ENCODE measurements at regions not wholly inside any gene's neighbourhood (a gene's known extent, or its start where the extent isn't known, plus 50 kb on each side); places are given as distances from the start of the nearest gene placed in this dataset.

DNA sequence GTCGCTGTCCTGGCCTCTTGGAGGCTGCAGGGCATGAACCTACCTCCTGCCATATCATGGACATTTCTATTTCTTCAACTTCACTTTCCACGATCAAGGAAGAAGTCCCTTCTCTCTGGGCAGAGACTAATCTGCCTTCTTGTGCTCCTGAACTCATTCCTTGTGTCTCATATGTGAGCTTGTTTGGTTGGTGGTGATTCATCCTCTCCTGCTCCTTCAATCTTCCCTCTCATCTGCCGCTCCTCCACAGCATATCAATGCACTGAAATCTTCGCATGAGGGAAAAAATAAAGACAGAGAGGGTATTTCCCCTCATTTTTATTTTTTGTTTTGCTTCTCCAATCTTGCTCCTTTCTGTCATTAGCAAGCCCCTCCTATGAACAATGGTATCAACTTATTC is 571.7 kb upstream of the GOT2 start:
- H3K4me3 ChIP-seq (ENCODE audit: low read depth, low read length) = no peak overlapping the region

DNA sequence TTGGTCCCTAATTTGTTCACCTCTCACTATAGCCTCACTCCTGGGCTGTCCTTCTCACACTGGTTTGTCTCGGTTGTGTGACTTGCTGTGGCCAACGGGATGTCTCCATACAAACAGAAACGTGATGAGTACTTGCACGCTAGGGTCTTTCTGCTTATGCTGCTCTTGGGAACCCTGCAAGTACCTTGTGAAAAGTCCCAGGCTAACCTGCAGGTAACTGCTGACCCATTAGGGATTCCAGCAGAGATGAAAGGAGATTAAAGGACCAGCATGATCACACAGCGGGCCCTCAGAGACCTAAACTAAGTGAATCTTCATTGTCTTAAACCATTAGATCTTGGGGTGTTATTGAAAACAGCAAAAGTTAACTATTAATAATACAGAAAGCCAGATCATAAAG is 562.8 kb upstream of the GOT2 start:
- no peak overlapping the region for H3K4me3 ChIP-seq (ENCODE audit: low read depth, low read length)

DNA sequence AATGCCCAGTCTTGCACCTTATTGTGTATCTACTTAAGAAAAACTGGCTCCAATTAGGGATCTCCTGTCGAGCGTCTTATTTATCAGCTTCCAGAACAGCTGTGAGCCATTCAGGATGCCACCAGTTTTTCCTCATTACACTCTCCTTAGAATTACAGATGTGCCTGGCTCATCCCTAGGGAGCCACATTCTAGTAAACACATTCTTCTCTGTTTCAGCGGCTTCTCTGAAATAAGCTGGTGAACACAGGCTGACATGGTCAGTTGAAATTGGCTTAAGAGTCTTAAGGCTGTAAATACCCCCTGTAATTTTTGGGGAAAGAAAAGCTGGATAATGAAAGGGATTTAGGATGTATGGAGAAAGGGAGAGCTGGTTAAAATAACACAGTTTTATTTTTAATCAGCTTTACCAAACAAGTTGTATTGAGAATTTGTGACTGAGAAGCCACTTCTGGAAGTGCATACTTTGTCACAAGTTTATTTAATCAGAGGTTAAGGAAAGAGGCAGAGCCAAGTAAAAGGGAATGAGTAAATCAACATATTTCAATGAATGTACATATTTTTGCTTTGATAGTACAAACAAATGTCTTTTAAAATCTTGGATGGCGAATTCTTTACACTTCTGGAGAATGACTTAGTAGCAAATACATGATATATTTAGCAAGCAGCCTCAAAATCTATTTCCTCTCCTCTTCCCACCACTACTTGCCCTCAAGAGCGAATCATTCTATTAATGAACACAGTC is 562.0 kb upstream of the GOT2 start:
- H3K4me3 ChIP-seq (ENCODE audit: low read depth, low read length) = no peak overlapping the region

DNA sequence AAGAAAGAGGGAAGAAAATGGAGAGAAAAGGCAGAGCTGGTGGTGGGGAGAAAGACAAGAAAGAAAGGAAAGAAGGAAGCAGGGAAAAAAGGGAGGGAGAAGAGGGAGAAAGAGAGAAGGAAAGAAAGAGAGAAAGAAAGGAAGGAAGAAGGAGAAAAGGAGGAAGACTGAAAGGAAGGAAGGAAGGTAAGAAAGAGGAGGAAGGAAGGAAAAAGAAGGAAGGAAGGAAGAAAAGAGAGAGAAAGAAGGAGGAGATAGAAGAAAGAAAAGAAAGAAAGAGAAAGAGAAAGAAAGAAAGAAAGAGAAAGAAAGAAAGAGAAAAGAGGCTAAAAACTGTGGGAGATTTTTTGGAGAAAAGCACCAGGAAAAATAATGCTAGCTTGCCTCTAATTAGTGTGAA is 561.4 kb upstream of the GOT2 start:
- H3K4me3 ChIP-seq (ENCODE audit: low read depth, low read length) = no peak overlapping the region

DNA sequence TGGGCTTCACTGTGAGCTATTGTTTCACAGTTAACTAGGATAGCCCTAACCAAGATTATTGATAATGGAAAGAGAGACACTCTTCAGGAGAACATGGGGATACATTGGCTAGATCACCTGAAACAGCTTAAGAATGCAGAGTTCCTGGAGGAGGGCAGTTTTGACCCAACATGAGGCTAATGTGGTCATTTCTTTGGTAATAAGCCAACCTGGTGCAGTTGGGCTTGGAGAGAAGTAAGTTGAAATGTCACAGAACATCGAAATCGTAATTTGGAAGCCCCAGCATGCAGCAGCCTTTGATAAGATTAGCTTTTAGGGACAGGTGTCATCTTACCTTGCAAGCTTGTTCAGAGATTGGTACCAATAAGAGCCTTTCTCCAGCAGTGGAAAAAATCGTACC is 556.6 kb upstream of the GOT2 start:
- no peak overlapping the region for H3K4me3 ChIP-seq (ENCODE audit: low read depth, low read length)

DNA sequence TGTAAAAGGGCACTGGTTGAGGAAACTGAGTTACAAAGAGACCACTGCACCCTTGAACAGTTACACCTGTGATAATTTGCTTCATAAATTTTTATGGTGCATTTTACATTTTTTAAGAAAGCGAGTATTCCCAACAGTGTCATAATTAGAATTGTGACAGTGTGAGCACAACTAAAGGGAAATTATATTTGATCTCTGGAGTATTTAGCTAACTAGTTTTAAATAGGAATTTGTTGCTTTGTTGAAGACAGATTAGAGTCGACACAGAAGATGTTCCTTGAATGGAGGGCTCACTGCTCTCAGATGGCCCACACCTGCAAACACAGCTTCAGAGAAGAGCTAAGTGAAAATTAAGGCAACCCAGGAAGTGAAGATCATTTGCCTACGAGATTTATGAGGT is 555.0 kb upstream of the GOT2 start:
- no peak overlapping the region for H3K4me3 ChIP-seq (ENCODE audit: low read depth, low read length)

DNA sequence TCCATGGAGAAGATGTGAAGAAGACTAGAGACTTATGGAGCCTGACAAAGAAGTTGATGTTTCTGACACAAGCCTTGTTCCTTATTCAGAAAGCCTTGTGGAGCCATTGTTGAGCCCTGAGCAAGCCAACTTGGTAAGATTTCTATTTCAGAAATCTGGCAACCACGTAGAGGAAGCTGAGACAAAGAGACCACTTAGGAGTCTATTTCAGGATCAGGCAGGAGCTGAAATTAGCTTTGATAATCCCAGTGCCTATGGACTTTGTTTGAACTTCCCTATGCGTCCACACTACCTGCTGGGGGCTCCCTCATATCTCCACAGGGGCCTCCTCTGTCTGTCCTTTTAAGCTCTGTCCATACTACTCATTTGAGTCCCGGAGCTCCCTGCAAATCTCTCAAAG is 540.0 kb upstream of the GOT2 start:
- H3K4me3 ChIP-seq (ENCODE audit: low read depth, low read length) = no peak overlapping the region

DNA sequence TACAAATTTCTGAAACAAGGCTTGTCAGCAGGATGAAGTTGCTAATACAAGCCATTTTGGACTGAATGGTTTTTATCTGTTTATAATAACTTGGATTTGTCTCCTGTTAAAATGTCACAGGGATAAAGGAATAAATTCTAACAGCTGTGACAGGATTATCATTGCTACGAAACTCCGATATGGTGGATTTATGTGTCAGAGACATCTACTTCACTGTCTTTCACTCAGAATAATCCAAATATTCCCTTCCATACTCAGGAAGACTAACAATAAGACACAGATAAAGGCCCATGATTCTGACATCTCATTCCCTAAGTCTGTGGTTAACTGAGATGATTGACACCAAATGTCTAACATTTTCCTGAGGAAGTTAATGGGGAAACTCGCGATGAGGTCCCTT is 529.8 kb upstream of the GOT2 start:
- no peak overlapping the region for H3K4me3 ChIP-seq (ENCODE audit: low read depth, low read length)

DNA sequence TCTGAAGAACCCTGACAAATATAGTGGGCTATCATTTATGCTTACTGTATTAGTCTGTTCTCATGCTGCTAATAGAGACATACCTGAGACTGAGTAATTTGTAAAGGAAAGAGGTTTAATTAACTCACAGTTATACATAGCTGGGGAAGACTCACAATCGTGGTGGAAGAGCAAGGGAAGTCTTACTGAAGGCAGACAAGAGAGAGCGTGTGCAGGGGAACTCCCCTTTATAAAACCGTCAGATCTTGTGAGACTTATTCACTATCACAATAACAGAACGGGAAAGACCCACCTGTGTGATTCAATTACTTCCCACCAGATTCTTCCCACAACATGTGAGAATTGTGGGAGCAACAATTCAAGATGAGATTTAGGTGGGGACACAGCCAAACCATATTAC is 526.8 kb upstream of the GOT2 start:
- no peak overlapping the region for H3K4me3 ChIP-seq (ENCODE audit: low read depth, low read length)

DNA sequence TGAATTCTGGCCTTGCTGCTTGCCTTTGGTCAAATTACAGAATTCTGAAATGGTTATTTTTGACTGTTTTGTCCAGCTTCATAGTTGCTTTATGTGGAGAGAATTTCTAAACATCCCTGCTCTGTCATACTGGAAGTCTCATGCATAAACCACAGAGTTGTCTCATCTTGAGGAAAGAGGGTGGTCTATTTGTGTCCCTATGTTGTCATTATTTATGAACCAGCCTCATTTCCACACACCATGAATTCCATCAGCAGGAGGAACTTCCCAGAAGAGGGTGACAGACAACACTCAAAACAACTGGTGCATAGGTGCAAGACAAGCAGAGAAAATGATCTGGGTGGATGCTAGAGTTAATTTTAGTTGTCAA is 525.8 kb upstream of the GOT2 start:
- no peak overlapping the region for H3K4me3 ChIP-seq (ENCODE audit: low read depth, low read length)

DNA sequence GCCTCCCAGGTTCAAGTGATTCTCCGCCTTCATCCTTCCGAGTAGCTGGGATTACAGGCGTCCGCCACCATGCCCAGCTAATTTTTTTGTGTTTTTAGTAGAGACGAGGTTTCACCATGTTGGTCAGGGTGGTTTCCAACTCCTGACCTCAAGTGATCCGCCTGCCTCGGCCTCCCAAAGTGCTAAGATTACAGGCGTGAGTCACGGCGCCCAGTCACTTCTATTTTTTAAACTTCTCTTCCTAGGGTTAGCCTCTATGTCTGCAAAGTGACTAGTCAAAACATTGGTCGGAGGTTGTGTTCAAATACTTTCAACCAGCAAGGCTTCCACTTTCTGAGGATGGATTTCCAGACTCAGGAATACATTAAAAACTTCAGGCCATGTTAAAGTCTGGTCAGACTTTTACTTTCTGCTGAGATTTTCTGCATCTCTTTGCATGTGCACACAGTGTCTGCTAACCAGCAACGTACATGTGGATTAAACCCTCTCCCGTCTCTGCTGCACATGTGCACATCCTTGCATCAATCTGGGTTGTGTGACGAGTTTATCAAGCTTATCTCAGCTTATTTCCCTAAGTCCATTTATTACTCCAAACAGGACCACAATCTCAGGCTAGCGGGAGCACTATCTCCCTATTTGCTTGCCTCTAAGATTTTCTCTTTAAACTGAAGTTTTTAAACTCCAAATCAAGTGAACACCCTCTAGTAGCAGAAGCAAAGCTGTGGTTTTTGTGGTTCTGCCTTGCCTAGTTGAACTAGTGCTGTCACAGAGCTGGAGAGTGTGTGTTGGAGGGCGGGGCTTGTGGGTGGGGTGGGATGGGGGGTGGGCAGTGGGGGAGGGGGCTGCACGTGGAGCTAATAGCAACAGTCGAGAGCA is 525.2 kb upstream of the GOT2 start:
- no peak overlapping the region for H3K4me3 ChIP-seq (ENCODE audit: low read depth, low read length)

DNA sequence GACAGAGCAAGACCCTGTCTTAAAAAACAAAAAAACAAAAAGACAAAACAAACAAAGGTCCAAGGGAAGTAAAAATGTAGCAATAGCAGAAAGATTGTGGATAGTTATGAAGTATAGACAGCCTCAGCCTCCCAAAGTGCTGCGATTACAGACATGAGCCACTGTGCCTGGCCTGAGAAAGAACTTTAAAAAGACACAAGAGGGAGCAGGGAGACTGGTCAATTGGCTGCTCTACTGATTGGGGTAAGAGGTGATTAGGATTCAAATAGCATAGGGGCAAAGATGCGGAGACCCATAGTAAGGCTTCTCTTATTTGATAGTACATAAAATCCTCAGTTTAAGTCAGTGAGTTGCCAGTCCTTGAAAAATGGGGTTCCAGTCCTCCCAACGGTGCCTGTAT is 518.2 kb upstream of the GOT2 start:
- no peak overlapping the region for H3K4me3 ChIP-seq (ENCODE audit: low read depth, low read length)

DNA sequence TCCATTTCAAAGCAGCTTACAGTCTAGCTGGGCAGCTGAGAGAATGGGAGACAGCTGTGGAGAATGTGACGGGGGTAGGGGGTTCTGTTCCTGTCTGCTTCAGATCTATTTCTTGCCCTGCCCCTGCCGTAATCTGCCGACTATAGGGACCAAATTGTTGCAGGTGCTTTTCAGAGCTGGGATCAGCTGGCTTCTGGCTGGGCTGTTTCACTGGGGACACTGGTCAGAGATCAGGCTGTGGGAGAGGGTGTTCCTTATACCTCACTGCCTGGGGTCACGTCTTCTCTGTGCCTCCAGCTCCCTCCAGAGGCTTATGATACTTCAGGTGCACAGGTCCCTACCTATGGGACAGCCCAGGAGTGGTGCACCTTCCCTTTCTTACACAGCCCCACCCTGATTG is 514.9 kb upstream of the GOT2 start:
- no peak overlapping the region for H3K4me3 ChIP-seq (ENCODE audit: low read depth, low read length)

DNA sequence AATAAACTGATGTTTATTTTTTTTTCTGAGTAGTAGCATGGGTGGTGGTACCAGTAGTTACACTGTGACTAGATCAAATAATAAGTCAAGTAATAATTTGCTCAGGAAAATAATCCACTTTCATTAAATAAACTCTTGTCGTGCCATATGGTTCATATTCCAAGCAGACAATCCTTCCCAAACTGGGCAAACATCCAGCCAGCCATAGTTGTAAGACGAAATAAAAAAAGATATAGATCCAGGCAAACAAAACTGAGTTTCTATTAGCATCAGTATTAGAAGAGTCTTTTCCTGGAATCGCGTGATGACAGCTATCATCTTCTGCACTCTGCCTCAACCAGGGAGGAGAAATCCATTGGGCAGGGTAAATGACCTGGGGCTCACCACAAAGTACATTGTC is 508.4 kb upstream of the GOT2 start:
- no peak overlapping the region for H3K4me3 ChIP-seq (ENCODE audit: low read depth, low read length)

DNA sequence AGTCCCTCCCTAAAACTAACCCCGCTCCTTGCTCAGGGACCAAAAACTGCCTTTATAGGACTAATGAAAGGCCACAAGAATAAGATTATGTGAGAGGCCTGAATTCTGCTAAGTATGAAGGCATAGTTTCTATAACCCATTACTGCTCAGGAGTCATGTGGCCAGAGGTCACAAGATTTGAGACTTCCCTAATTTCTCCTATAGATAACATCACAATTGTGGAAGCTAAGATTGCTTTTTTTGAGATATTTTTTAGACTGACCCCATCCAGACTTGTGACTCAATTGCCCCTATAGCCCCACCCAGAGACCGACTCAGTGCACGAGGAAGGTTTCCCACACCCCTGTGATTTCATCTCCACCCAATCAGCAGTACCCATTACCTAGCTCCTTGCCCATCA is 504.1 kb upstream of the GOT2 start:
- H3K4me3 ChIP-seq (ENCODE audit: low read depth, low read length) = no peak overlapping the region

DNA sequence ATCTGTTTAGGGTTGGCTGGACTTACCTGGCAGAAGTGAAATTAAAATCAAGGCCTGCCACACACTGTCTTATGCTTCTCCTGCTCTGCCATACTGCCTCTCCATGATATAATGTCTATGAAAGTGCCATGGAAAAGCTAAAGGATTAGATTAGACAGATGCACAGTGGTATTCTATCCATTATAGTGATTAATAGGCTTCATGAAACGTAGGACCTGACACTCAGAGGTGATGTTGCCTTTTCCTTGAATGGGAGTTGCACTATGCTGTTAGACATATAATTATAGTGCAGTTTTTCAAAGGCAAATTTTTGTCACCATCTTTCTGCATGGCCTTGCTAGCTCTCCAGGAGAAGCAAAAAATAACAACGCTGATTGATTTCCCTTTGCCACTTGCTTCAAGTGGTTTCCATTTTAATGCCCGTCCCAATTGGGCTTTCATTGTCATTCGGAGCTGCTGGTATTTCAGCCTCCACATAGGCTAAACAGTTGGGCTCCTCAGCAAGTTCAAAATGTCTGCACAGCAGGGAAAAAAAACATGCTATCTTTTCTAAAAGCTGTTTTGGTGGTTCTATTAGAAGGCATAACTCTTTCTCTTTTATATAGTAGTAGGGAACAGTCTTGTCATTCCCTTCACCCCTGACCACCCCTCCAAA is 502.8 kb upstream of the GOT2 start:
- no peak overlapping the region for H3K4me3 ChIP-seq (ENCODE audit: low read depth, low read length)

DNA sequence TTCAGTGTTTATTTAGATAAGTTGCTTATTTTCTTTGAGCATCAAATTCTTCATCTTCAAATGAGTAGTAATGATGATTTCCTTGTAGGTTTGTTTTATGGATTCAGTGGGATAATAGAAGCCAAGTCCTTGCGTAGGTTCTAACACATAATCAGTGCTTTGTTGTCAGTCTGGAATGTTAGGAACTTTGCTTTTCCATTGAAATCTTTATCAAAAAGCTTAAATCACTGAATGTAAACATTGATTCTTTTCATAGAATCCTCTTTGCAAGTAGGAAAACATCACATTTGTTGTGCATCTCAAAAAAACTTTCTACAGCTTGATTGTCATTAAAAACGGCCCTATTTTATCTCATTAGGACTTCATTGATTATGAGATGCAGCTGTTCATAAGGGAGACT is 490.3 kb upstream of the GOT2 start:
- H3K4me3 ChIP-seq (ENCODE audit: low read depth, low read length) = no peak overlapping the region

DNA sequence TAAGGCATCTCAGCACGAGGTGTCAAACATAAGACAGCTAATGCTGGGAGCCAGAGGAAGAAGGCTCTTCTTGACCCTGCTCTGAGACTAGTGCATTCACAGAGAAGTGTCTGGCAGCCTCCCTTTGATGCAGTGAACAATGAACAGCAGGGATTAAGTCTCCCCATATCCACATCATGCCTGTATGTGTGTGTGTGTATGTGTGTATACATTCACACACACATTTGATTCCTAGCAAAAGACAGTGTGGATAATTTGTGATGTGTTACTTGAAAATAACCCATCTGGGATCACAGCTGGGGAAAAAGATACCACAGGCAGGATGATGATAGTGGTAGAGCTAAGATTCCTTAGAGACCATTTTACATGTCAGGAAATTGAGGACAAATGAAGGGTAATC is 485.9 kb upstream of the GOT2 start:
- no peak overlapping the region for H3K4me3 ChIP-seq (ENCODE audit: low read depth, low read length)

DNA sequence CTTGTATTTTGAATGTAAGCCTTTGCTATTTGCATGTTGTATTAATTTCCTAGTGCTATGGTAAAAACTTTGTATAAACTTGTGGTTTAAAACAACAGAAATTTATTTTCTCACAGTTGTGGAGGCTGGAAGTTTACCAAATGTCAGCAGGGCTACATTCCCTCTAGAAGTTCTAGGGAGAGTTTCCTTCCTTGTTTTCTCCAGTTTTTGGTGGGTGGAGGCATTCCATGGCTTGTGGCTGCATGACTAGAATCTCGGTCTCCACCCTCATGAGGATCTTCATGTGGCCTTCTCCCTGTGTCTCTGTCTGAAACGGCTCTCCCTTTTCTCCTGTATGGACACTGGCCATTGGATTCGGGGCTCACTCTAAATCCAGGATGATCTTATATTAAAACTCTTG is 482.2 kb upstream of the GOT2 start:
- H3K4me3 ChIP-seq (ENCODE audit: low read depth, low read length) = no peak overlapping the region

DNA sequence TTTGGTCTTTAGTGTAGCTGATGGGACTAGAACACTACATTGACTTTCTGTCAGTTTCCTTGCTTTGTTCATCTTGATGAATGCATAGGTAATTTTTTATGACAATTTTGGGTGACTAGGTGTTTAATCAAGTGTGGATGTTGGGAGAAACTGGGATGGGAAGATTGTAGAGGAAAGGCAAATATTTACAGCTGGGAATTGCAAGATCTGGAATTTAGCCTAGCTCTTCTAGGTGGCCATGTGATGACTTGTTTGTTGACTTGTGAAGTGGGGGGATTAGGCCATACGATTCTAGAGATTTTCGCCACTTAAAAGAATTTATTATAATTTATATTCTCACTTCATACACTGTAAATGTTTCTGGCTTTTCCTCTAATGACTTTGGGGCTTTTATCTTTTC is 480.3 kb upstream of the GOT2 start:
- H3K4me3 ChIP-seq (ENCODE audit: low read depth, low read length) = no peak overlapping the region

DNA sequence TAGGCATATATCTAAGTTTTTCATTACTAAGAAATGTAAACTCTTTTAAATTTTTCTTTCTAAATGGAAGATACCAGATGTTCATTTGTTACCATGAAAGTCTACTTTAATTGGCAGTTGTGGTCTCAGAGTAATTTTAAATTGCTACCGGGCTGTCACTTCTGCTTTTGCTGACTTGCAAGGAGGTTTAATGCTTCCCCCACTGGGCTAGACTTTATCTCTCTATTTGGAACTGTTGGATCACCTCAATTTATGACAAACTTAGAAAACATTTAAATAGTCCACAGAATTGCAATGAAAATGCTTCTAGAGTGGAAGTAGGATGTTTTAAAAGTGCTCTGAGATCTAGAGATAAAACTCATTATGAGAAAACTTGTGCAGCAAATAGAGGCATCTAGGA is 479.8 kb upstream of the GOT2 start:
- H3K4me3 ChIP-seq (ENCODE audit: low read depth, low read length) = no peak overlapping the region

DNA sequence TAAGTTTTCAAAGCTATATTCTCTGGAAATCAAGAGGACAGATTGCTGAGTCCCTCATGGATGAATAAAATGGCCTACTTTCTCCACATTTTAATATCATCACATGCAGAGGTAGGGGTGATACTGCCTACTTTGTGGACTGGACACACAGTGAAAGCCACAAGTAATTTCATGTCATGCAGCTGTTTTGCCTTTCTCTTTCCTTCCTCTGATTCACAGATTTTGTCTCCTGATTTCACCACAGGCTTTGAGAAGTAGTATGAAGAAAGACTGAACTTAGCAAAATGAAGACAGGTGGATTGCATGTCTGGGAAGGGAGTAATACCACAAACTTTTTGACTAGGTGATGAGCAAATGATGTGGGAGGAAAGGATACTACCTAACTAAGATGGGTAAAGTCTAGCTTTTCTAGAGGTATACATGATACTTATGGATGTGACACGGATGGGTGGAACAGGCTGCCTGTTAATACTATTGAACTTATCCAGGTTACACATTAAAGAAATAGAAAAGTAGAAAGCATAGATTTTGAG is 478.4 kb upstream of the GOT2 start:
- no peak overlapping the region for H3K4me3 ChIP-seq (ENCODE audit: low read depth, low read length)

All from iPS-11a (cell line).